Keratinocyte (primary cell): ENCODE measurements at regions not wholly inside any gene's neighbourhood (a gene's known extent, or its start where the extent isn't known, plus 50 kb on each side); places are given as distances from the start of the nearest gene placed in this dataset.

ENCODE experiments used
- CTCF ChIP-seq, 3 experiments: IDR thresholded peaks in 1 of 3; conservative IDR thresholded peaks in 1 of 3; optimal IDR thresholded peaks in 1 of 3; 2 replicates in 2 of 3; 3 replicates in 1 of 3; pipeline versions ENCODE3 to v1.5.1; 2011; ENCODE audit warnings: low read length in 3 of 3, mild to moderate bottlenecking in 3 of 3, moderate library complexity in 2 of 3, control low read depth in 1 of 3, inconsistent platforms in 1 of 3; ENCODE audit not compliant: insufficient read depth in 2 of 3; ENCODE audit errors: extremely low read depth in 1 of 3
- EZH2 ChIP-seq: IDR thresholded peaks from one replicate; pipeline ENCODE4 v1.6.1; 2012; ENCODE audit warnings: inconsistent platforms, mild to moderate bottlenecking, low read length, moderate library complexity

GRCh38 chr15:55088207-55088606 lies 108.5 kb downstream of the RSL24D1 start:
- TF ChIP-seq CTCF (optimal IDR thresholded peaks at IDR 0.05 in 1 of 3, IDR thresholded peaks at IDR 0.05 in 1 of 3, conservative IDR thresholded peaks at IDR 0.05 in 1 of 3; ENCODE audit: extremely low read depth in 1 of 3, insufficient read depth in 2 of 3, low read length in 3 of 3): no peak
- no peak for TF ChIP-seq EZH2
